ENCODE measurements at regions not wholly inside any gene's neighbourhood (a gene's known extent, or its start where the extent isn't known, plus 50 kb on each side); places are given as distances from the start of the nearest gene placed in this dataset.

DNA sequence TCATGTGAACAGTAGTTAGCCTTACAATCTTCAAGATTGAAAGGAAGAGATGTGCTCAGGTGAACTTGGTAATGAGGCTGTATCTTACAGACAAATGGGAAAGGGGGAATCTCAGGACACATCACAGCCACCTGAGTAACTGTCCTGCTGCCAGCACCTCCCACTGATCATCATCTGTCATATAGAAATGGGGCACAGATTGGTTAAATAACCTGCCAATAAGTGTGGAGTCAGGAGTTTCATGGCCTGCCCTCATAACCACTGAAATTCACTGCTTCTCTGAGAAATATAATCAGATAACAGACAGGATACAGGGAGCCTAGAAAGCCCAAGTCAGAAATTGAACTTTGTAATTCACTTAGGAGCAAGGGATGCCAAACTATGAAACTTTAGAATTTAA lies 64.9 kb upstream of the TAS2R16 start:
- DNase-seq (no peak), ATAC-seq (no peak)
- intact Hi-C loops (cut with DNase I) = no loop called here

DNA sequence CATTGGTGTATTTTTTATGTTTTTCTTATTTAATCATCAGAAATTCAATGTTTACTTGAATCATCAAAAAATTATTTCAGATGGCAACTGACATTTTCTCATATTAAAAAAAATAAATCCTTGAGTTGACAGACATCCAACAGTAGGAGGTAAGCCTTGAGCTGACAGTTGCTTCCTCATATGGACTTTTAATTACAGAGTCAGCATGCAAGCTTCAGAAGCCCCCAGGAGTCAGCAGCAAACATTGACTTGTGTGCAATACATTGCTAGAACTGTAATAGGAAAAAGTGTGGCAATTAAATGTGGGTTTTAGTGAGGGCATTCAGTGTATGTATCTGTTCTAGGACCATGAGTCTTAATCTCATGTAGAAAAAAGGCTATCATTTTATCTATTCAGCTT lies 62.4 kb upstream of the TAS2R16 start:
- intact Hi-C loops (cut with DNase I) = no loop called here
- DNase-seq (no peak), ATAC-seq (no peak)

DNA sequence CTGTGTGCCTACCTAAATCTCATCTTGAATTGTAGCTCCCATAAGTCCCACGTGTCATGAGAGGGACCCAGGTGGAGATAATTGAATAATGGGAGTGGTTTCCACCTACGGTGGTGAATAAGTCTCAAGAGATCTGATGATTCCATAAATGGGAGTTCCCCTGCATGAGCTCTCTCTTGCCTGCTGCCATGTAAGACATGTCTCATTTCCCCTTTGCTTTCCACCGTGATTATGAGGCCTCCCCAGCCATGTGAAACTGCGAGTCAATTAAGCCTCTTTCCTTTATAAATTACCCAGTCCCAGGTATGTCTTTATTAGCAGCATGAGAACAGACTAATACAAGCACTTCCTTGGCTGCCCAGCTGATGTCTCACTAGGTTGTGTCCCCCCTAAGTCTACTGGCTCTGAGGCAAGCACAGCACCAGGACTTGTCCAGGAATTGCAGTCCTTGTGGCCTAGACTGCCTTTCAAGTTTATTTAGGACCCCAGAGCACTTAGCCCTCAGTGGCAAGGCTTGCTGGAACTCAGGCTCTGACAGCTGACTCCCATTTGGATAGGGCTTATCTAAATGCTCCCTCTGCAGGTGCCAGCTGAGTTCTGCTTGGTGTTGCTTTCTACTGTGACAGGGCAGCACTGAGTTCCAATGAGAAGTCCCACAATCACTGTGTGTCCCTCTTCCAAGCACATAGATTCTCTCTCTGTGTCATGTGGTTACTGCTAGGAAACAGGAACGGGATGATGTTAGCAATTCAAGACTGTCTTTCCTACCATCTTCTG lies 59.0 kb upstream of the TAS2R16 start:
- intact Hi-C loops (cut with DNase I) = no loop called here
- DNase-seq (no peak), ATAC-seq (peak in 1 of 2 donors; percentile 34)

DNA sequence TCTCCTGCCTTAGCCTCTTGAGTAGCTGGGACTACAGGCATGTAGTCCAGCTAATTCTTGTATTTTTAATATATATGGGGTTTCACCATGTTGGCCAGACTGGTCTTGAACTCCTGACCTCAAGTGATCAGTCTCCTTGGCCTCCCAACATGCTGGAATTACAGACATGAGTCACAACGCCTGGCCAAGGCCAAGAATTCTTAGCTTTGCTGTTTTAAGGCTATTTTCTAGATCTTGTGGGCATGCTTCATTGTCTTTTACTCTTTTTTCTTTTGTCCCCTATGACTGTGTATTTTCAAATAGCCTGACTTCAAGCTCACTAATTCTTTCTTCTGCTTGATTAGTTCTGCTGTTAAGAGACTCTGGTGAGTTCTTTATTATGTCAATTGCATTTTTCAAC lies 56.4 kb upstream of the TAS2R16 start:
- intact Hi-C loops (cut with DNase I) = no loop called here
- DNase-seq (no peak), ATAC-seq (no peak)

DNA sequence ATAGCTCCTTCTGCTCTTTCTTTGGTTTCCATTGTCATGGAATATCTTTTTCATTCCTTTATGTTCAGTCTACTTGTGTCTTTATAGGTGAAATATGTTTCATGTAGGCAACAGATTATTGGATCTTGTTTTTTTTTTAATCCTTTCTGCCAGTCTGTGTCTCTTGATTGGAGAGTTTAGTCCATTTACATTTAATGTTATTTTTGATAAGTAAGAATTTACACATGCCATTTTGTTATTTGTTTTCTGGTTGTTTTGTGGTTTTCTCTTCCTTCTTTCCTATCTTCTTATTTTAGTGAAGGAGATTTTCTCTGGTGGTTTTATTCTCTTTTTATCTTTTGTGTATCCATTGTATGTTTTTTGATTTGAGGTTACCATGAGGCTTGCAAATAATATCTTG lies 52.5 kb upstream of the TAS2R16 start:
- DNase-seq (no peak), ATAC-seq (no peak)
- intact Hi-C loops (cut with DNase I) = no loop called here
